EH (cell line): ENCODE measurements at regions not wholly inside any gene's neighbourhood (a gene's known extent, or its start where the extent isn't known, plus 50 kb on each side); places are given as distances from the start of the nearest gene placed in this dataset.

ENCODE experiments used
- DNase-seq: peaks from one replicate; pipeline ENCODE4 v3.0.0-alpha.2; 2015; ENCODE audit warnings: low read depth

DNA sequence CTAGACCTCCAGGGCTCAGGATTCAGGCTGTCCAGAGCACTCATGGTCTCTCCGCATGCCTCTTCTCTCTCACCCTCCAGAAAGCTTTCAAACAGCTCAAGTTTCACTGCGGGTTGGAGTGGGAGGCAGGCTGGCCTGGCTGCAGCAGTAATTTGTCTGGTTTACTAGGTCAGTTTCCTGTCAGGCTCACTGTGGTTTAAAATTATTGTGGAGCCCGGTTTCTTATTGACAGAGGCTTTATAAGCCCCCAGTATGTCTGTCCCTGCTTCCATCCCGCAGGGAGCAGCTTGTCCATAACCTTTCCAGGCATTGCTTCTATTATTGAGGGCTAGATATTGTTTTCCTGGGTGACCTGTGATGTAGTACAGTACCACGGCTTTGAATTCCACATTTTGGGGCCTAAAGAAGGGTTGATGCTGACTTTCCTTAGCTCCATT lies 235.3 kb upstream of the SORL1-AS1 start:
- DNase-seq: peak; percentile 68

DNA sequence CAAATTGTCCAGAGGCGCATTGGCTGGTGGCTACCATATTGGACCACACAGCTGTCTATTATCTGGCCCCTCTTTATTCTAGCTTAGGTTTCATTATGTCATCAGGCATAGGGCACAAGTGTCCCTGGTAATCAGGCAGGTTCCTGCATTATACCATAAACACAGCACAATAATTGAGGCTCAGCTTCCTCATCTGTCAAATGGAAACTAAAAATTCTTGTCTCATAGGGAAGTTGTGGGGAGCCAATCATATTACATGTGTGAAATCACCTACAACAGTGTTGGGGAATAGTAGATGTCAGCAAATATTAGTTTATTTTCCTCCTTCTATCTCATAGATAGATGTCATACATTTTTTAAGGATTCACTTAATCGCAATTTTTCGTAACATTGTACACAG lies 231.0 kb upstream of the SORL1-AS1 start:
- no peak for DNase-seq
